GM21390 (cell line): ENCODE measurements at regions not wholly inside any gene's neighbourhood (a gene's known extent, or its start where the extent isn't known, plus 50 kb on each side); places are given as distances from the start of the nearest gene placed in this dataset.

ENCODE experiments used
- ATAC-seq: cut with Tn5 transposase; IDR thresholded peaks from one replicate; pipeline ENCODE4 v1.9.1; 2021; ENCODE audit not compliant: unreplicated experiment

DNA sequence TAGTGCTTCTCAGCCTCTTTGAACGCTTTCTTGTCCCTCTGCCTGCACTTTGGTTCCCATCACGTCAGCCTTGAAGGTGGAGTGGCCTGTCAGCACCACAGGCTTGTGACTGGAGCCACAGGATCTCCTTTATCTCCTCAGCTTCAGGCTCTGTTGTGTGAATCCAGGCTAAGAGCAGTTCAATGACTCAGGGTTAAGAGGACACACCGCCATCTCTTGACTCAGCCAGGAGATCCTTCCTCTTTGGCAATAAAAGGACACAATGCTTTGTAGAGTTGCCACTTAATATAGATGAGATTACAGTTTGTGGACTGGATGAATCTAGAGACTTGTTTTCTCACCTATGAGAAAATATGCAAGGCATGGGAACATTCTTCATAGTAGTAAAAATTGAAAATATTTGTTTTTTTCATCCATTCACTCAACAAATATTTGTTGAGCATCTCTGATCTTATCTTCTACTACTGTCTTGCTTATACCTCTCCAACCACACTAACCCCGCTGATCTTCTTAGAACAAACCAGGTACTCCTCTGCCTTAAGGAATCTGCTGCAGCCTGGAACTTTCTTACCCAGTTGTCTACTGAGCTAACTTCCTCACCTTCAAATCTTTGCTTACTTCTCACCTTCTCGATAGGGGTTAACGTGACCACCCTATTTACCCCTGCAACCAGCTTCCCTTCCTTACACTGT is 62.3 kb downstream of the UCHL1 start:
- ATAC-seq, result no peak

- no peak for ATAC-seq
Observed at GRCh38 chr4:41319553-41319952, 62.8 kb downstream of the UCHL1 start.

- no peak for ATAC-seq
Observed at GRCh38 chr4:41320278-41320677, 63.5 kb downstream of the UCHL1 start.

GRCh38 chr4:41320786-41321185 is 64.1 kb downstream of the UCHL1 start:
- ATAC-seq, result no peak

GRCh38 chr4:41321216-41321945 is 64.7 kb downstream of the UCHL1 start:
- ATAC-seq, result no peak

GRCh38 chr4:41322617-41323016 is 65.9 kb downstream of the UCHL1 start:
- no peak for ATAC-seq

DNA sequence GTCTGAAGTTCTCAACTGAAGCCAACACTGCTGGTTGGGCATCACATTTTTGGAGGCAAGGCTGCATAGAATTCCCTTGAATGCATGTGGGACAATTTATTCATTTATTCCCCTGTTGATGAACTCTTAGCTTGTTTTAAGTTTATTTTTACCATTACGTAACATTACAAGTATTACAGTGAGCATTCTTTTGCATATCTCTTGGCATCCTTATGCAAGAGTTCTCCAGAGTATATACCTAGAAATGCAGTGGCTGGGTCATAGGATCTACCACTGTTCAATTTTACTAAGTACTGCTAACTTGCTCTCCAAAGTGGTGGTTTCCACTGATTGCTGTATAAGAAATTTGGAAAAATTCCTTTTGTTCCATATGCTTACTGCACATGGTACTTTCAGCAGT is 66.5 kb downstream of the UCHL1 start:
- ATAC-seq, result no peak

- no peak for ATAC-seq
Observed at GRCh38 chr4:41323706-41324105, 67.0 kb downstream of the UCHL1 start.

DNA sequence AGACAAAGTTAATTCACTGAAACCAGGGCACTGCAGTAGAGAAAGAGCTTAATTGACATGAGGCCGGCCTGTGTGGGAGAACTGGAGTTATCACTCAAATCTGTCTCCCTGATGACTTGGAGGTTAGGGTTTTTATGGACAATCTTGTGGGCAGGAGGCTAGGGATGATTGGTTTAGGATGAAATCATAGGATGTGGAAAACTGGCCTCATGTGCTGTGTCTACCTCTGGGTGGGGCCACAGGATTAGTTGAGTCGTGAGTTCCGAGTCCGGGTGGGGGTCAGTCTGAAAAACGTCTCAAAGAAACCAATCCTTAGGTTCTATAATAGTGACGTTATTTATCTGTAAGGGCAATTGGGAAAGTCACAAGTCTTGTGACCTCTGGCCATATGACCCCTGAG is 68.1 kb downstream of the UCHL1 start:
- ATAC-seq, result no peak

- ATAC-seq, result no peak
Observed at GRCh38 chr4:41325901-41326300, 69.2 kb downstream of the UCHL1 start.

DNA sequence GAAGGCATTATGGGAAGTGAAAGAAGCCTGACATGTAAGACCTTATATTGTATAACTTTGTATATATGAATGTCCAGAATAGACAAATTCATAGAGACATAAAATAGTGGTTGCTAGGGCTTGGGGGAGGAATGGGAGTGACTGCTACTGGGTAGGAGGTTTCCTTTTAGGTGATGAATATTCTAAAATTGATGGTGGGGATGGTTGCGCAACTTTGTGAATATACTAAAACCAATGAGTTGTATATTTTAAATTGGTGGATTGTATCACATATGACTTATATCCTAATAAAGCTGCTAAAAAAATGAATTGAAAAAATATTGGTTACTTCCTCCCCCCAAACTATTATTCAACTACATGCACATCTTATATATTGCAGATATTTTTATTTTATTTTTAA is 70.0 kb downstream of the UCHL1 start:
- ATAC-seq, result no peak

- no peak for ATAC-seq
Observed at GRCh38 chr4:41327770-41328169, 71.0 kb downstream of the UCHL1 start.

DNA sequence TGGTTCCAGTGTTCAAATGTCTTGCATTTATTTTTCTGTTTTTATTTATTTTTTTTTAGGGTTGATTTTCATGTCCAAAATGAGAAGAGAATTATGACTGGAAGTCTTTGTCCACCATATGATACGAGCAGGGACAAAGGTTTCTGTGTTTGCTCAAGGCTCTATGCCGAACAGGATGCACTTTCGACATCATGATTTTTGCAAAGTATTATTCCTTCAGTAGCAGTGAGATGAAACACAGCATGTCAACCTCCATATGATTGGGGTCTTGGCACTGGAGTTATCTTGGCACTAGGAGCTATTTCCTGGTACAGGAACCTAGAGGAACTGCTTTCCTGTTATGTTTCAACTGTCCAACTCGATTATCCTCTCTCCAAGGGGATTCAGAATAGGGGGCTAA is 72.6 kb downstream of the UCHL1 start:
- ATAC-seq, result no peak

DNA sequence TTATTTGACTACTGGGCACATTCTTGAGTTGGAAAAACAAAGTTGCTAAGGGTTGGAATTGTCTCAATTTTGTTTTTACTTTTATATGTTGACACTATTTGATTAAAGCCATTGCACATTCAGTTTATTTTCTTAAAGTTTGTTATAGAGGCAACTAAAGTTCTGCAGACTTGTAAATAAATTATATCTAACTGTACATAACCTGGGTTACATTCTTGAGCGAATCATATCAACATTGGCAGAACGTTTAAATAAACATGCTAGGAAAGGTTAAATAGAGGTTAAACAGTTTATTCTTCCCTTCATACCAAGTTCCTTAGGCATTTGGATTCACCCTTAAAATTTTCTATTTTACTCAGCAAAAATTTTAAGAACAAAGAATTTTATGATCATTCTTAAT is 74.5 kb downstream of the UCHL1 start:
- no peak for ATAC-seq

GRCh38 chr4:41332510-41333054 is 75.9 kb downstream of the UCHL1 start:
- no peak for ATAC-seq

DNA sequence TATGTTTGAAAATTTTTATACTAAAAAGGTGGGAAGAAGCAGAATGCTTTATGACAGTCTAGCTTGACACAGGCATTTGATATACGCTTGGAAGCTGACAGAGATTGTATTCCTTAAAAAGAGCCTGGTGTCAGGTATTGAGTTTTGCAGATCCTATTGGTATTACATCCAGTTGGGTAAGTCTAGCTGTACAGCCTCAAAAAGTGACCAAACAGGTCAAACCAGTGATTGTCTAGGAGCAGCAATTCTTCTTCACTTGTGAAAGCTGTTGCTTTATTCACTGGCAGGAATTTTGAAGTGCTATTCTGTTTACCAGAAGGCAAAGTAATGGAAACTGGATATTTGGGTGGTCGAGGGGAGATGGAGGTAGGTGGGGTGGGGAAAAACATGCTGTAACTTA is 77.5 kb downstream of the UCHL1 start:
- no peak for ATAC-seq

DNA sequence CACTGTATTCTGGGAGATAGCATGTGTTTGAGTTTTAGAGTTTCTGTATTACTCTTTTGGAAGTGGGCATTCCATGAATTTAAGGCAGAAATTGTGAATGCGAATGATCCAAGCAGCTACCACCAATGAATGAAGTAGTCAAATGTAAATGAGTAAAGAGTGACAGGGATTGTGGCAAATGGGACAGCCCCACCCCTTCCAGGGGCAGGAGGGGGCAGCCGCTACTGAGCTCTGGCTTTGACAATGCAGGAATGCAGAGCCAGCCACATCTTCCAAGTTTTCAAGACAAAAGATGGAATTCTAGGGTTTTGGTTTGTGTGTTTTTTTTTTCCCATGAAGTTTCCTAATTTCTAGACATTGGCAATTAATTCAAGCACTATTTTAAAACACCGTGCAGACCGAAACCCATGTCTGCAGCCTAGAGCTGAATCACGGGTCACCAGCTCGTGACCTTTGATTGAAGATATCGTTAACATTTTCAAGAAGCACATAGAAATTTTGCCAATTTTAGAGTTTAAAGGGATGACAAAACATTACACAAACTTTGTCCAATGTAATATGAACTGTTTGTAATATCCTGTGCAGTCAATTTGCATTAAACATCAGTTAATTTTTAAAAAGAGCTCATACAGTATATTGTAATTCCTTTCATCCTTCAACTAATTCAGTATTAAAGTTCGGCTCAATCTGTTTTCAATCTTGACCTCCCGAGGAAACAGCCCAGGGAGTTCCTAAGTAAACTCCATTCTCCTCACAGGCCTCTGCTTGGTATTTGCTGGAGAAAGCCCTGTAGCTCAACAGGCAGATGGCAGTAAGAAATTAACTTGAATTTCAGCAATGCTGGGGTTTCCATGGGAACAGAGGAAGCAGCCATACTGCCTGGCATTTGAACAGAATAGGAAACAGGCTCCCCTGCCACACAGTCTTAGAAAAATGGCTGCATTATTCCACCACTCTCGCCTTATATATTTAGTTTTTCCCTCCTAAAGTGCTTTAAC is 83.4 kb downstream of the UCHL1 start:
- no peak for ATAC-seq

DNA sequence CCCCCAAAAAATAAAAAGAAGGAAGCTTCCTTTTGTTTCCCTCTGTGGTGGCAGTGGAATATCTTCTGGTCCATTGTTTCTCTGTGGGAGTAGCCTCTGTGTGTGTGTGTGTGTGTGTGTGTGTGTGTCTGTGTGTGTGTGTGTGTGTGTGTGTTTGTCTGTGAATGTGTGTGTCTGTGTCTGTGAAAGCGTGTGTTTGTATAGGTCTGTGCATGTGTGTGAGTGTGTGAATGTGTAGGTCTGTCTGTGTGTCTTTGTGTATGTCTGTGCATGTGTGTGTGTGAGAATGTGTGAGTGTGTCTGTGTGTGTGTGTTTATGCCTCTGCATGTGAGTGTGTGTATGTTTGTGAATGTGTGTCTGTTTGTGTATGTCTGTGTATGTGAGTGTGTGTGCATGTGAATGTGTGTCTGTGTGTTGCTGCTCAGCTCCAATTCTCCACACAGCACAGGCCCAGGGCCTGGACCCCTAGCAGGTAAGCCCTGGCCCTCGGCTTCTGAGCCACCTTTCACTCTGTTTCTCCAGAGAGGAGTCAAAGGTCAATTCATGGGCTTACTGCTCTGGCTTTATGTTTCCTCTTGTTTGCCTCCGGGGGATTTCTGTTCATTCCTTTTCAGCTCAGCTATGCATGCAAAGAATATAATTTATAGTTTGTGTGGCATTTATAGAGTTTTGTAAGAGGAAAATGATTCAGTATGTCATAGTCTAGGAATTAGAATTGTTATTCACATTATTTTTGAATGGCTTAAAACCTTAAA is 89.8 kb downstream of the UCHL1 start:
- ATAC-seq, result no peak

DNA sequence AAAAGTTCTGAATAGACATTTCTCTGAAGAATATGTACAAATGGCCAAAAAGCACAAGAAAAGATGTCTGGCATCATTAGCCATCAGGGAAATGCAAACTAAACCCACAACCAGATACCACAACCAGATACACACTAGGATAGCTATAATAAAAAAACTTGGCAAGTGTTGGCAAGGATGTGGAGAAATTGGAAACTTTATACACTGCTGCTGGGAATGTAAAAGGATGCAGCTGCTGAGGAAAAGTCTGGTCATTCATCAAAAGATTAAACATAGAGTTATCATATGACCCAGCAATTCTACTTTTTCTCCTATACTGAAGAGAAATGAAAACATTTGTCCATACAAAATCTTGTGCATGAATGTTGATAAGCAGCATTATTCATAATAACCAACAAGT is 92.3 kb downstream of the UCHL1 start:
- ATAC-seq, result no peak

GRCh38 chr4:41358647-41359421 is 102.1 kb downstream of the UCHL1 start:
- no peak for ATAC-seq
